Activated CD8-positive, alpha-beta memory T cell treated with anti-CD3 and anti-CD28 coated beads for 1 hour (primary cell): ENCODE measurements at regions not wholly inside any gene's neighbourhood (a gene's known extent, or its start where the extent isn't known, plus 50 kb on each side); places are given as distances from the start of the nearest gene placed in this dataset.
"Not testable (repeated sequence)": the region's sequence is repeated elsewhere in the genome, so short reads cannot be mapped to it uniquely, and the experiment has no call there.

ENCODE experiments used
- DNase-seq, 2 donors: peaks; one replicate each; pipeline ENCODE4 v3.0.0-alpha.2; 2020; ENCODE audit warnings: low read depth in 1 of 2; ENCODE audit errors: extremely low read depth in 1 of 2

DNA sequence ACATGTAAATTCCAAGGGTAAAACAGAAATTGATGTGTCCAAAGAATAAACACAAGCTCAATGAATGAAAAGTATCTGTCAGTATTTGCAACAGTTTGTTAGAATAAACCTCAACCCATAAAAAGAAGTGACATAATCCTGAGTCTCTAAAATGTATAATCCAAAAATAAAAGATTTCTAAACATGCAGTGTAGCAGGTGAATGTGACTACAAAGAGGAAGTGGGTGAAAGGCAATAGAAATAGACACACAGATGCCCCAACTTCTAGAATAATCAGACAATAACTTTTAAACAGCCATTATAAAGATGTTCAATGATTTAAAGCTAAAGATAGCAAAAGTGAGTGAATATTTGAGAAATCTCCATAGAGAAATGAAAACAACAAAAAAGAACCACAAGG, 1009.2 kb upstream of the GJE1 start:
- no peak for DNase-seq

- DNase-seq, result no peak
These were observed 1009.7 kb upstream of the GJE1 start for GRCh38 chr6:141123049-141123448.

- no peak for DNase-seq
These were observed 1013.7 kb upstream of the GJE1 start for GRCh38 chr6:141118991-141119390.

GRCh38 chr6:141117874-141118273, 1014.9 kb upstream of the GJE1 start:
- no peak for DNase-seq

DNA sequence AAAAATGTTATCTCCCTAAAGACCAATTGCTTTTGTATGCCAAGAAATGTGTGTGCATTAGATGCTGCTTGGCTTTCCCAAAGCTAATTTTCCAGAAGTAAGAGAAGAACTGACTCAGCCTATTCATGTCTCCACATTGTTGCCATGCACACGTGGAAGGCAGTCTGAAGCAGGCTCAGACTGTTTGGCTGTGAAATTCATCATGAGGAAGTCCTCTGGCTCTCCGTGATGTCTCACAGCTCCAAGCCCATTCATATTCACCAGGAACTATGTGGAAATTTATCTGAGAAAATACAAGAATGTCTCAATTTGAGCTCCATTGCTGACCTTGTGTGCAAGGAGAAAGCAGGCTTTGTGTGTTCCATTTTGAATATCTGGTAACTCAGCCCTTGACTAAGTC, 1022.2 kb upstream of the GJE1 start:
- DNase-seq, result no peak

DNA sequence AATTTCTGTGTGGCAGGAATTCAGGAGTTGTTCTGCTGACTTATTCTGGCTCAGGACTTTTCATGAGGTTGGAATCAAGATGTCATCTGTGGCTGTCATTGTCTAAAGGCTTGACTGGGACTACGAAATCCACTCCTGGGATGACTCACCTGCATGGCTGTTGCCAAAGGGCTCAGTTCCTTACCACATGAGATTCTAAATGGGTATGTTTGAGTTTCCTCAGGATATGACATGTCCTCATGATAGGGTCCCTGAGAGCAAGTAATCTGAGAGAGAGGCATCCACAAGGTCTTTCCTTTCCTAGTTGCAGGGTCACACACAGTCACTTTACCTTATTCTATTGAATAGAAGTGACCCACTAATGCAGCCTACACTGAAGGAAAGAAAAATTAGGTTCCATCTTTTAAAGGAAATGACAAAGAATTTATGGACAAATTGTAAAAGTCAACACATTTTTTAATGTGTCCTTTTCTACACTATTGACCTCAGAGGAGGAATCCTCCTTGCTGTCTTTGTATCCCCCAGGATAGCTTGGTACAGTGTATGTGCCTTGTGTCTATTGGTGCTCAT, 1025.0 kb upstream of the GJE1 start:
- DNase-seq, result no peak

GRCh38 chr6:141105481-141105880, 1027.2 kb upstream of the GJE1 start:
- no peak for DNase-seq

DNA sequence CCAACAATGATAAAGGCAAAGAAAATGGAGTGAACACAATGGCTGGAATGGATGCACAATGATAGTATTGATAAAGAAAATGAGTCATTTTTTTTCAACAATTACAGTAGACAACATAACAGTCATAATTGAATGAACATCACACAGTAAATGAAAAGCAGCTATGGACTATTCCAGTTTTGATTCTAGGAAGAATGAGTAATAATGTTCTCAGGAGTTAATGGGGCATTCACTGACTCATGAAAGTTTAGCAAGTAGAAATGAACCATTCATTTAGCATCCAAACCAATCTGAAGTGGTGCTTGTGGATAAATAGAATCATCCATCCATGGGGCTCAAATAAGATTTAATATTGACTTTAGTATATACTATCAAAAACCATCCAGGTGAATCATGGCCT, 1029.5 kb upstream of the GJE1 start:
- DNase-seq, result no peak

GRCh38 chr6:141097471-141097870, 1035.3 kb upstream of the GJE1 start:
- DNase-seq, result no peak

DNA sequence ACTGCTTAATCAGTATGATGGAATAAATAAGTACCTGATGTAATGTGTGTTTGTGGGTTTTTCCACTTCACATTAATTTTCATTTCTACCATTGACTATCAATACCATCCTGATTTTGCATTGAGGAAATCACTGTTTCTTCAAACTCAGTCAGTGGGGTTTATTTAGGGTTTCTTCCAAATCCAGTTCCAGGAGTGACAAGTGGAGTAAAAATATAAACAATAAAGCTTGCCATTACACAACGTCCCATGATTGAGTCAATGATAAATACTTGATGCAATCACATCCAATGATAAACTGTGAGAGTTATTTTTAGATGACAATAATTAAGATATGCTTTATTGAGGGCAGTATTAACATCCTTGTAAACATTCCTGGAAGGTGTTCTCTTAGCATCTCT, 1037.4 kb upstream of the GJE1 start:
- DNase-seq, result no peak

DNA sequence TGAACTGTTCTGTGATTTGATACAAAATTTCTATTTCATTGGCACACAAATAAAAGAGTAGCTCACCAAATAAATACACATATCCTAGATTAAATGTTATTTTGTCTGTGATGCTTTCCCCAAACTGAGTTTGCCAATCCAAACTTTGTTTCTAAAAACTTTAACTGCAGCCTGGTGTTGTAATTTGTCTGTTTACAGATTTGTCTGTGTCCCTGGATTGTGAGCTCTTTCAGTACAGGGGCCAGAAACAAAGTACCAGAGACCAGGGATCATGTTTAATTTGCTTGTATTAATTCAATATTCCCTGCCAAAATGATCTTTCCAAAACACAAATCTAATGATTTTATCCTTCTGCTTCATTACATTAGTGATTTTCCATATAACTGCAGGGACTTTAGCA, 1044.6 kb upstream of the GJE1 start:
- no peak for DNase-seq

GRCh38 chr6:141077355-141078333, 1055.1 kb upstream of the GJE1 start:
- DNase-seq, result no peak

DNA sequence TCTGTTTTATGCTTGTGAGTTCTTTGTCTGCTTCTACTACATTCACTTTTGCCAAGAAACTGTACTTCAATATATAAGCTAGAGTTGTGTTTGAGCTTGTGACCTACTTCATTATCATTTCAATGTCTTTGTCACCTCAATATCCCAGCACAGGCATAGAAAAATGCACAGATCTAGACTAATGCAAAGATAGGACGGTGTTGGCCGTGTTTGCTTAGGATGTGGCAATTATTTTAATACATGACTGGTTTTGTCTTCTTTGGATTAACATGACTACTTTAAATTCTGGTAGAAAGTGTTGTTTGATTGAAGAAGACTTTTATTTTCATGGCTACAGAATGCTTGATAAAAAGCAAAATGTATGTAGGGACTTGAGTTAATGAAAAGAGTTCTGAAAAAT, 1075.0 kb upstream of the GJE1 start:
- no peak for DNase-seq

DNA sequence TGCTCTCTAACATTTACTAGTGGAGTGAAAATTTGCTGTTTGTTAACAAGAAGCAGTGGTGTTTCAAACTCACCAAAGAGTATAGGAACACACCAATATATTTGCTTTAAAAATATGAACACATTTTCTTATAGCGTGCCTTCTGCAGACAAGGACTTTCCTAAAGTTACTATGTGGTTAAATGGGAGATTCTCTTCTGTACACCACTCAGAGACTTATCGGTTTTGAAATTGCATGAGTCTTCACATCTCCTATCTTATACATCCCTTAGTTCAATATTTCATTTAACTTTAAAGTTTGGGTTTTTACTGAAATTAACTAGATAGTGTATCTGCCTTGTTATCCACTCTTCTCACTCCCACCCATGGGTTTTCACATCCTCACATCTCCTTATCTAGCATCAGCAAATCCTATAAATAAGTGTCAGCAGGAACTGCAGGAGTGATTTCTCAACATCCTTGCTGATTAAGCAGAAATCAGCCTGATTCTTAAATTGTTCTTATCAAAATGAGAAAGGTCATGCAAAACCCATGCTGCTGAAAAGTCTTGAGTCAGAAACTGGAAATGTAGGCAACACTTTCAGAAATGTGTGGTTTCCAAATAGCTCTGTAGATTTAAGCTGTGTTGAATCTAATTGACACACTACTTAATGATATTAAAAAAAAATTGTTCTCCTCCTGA, 1075.6 kb upstream of the GJE1 start:
- no peak for DNase-seq

GRCh38 chr6:141050471-141050870, 1082.3 kb upstream of the GJE1 start:
- no peak for DNase-seq

DNA sequence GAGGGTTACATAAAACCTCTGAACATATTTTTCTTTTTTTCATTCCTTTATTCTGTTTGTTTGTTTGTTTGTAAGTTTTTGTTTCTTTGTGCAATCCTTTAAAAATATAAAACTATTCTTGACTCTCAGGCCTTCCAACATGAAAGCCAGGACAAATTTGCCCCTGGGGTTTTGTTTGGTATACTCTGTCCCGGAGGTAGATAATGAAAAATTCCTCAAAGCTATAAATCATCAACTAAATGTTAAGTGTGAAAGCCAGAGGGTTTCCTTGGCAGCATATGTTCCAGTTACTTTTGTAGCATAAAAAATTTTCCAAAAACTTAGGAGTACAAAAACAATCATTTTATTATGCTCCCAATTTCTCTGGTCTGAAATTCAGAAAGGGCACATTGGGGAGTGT, 1084.3 kb upstream of the GJE1 start:
- no peak for DNase-seq

DNA sequence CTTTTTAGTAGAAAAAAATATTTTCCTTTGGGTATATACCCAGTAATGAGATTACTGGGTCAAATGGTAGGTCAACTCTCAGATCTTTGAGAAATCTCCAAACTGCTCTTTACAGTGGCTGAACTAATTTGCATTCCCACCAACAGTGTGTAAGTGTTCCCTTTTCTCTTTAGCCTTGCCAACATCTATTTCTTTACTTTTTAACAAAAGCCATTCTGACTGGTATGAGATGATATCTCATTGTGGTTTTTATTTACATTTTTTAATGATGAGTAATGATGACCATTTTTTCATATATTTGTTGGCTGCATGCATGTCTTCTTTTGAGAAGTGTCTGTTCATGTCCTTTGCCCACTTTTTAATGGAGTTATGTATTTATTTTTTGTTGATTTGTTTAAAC, 1086.2 kb upstream of the GJE1 start:
- not testable (repeated sequence) for DNase-seq

DNA sequence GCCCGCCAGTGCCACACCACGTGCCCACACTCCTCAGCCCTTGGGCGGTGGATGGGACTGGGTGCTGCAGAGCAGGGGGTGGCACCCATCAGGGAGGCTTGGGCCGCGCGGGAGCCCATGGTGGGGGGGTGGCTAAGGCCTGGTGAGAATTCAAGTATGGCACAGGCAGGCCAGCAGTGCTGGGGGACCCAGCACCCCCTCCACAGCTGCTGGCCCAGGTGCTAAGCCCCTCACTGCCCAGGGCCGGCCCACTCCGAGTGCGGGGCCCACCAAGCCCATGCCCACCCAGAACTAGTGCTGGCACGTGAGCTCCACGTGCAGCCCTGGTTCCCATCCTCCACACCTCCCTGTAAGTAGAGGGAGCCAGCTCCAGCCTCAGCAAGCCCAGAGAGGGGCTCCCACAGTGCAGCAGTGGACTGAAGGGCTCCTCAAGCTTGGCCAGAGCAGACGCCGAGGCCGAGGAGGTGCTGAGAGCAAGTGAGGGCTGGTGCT, 1091.1 kb upstream of the GJE1 start:
- DNase-seq, result no peak

DNA sequence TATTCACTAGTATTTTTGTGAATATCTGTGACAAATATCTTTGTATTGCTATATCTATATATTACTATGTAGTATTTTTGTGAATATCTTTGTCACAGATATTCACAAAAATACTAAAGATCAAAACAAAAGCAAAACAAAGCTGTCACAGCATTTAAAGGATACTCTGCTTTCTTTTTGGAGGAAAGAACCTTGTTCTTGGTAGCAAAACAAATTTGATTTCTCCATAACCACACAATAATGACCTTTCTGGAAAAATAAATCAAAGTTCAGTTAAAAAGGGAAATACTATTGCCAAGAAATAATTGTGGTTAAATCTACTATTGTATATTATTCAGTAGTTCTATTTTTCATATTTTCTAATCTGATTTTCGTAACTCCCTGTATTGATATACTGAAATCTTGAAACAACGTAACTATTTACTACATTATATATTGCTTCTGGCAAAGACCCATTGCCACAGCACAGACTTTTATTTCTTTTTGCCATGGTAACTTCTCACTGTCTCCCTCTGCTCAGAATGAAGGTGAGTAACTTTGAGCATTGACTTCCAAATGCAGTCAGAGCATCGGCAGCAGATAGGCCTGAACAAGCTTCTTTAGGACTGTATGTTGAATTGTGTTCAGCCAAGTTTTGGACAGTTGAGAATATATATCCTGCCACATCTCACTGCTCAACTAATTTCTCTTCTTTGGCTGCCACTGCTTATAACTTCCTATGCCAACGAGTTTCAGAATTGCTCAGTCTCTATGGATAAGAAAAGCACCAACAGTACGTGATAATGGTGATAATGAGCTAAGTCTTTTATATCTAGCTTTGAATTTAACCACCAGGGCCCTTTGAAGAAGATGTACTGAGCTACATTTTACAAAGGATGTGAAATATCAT, 1097.2 kb upstream of the GJE1 start:
- DNase-seq, result no peak

GRCh38 chr6:141033101-141033500, 1099.6 kb upstream of the GJE1 start:
- no peak for DNase-seq

DNA sequence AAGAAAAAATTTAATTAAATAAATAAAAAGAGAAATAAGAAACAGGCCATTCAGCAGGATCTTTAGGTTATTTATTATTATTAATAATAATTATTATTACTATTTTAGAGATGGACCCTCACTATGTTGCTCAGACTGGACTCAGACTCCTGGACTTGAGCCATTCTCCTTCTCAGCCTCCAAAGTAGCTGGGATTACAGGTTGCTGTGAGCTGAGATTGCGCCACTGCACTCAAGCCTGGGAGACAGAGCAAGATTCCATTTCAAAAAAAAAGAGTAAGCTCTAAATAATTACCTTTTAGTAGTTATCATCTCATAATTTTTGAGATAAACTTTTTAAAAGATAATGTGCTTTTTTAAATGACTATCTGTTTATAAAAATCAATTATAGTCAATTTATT, 1102.8 kb upstream of the GJE1 start:
- no peak for DNase-seq
